VCaP (cell line): ENCODE measurements at regions not wholly inside any gene's neighbourhood (a gene's known extent, or its start where the extent isn't known, plus 50 kb on each side); places are given as distances from the start of the nearest gene placed in this dataset.

Source experiments
- H3K27ac ChIP-seq: fragments of 450-650 bp; 2 replicates; pipeline ENCODE4 v1.5.1; 2017
- TF ChIP-seq, protein P1 (sequence below): fragments of 450-650 bp; conservative IDR thresholded peaks from 2 replicates; pipeline ENCODE4 v1.5.1; 2017; ENCODE audit warnings: mild to moderate bottlenecking, moderate library complexity

DNA sequence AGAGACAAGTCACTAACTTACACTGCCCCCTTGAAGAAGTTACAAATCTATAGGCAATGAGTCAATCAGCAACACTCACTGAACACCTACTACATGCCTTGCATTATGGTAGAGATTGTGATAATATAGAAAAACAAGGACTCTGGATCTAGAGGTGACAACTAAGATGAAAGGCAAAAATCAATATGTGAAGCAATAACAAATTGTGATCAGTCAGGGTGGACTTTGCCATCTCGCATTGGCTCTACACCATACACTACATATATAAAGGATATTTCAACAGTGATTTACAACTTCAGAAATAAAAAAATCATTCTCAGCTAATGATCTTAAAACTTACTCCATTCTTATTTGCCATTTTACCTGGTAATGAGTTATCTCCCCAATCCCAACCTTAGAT is 210.7 kb upstream of the CD96 start:
- H3K27ac ChIP-seq, result no peak overlapping the region
- TF ChIP-seq, protein P1, sequence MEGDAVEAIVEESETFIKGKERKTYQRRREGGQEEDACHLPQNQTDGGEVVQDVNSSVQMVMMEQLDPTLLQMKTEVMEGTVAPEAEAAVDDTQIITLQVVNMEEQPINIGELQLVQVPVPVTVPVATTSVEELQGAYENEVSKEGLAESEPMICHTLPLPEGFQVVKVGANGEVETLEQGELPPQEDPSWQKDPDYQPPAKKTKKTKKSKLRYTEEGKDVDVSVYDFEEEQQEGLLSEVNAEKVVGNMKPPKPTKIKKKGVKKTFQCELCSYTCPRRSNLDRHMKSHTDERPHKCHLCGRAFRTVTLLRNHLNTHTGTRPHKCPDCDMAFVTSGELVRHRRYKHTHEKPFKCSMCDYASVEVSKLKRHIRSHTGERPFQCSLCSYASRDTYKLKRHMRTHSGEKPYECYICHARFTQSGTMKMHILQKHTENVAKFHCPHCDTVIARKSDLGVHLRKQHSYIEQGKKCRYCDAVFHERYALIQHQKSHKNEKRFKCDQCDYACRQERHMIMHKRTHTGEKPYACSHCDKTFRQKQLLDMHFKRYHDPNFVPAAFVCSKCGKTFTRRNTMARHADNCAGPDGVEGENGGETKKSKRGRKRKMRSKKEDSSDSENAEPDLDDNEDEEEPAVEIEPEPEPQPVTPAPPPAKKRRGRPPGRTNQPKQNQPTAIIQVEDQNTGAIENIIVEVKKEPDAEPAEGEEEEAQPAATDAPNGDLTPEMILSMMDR, result no peak

DNA sequence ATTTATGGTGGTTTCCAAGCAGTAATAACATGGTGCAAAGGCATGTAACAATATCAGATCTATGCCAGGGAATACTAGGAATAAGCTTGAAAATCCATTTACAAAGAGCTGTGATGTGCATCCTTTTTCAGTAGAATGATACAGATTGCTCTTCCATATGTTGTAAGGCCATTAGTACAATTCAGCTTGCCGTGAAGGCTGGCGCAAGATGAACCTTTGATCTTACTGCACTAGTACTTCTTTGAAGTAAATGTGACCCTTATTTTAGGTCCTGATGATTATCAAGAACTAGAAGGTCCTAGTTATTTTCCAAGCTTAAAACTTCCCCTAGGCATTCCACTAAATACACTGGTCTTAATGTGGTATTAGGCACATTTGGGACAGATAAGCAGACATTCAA is 210.1 kb upstream of the CD96 start:
- H3K27ac ChIP-seq, result no peak overlapping the region
- TF ChIP-seq, protein P1, result no peak

DNA sequence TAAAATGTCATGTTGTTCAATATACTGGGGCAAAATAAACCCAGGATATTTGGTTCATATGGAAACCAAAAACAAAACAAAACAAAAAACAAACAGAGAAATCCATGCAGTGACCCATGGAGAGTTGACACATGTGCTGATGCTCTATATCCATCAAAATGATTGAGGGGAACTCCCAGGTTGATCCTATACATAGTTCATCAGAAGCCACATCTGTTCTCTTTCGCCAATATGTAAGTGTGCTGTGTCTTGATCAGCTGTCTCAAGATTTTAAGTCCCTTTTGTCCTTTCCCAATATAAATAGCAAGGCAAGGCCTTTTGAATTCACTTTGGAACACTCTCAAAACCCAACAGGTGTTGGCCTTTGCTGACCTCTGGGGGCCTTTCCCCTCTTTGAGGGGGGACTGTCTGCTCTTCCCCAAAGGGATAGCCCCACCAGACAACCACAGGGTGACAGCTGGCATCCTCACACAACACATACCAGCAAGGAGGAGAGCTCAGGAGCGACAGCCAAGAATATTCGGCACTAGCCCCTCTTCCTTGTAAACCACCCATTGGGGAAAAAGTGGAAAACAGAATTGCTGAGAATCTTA is 209.4 kb upstream of the CD96 start:
- TF ChIP-seq, protein P1, result no peak
- no peak overlapping the region for H3K27ac ChIP-seq

DNA sequence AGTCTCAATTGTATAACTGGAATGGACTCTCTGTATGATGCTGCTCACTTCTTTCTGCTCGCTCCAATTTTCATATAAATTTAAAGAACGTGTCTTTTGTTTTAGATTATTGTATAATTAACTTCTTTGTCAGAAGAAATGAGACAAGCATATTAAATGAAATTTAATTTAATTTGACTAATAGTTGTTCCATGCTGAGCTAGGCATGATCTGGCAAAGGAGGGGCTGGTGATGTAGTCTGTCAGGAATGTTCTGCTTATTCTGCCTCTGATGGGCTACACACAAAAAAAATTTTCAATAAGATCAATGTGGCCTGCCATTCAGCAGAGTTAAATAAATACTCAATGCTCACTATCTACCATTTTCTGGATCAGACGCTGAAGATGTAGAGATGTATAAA is 208.4 kb upstream of the CD96 start:
- no peak overlapping the region for H3K27ac ChIP-seq
- TF ChIP-seq, protein P1, result no peak

DNA sequence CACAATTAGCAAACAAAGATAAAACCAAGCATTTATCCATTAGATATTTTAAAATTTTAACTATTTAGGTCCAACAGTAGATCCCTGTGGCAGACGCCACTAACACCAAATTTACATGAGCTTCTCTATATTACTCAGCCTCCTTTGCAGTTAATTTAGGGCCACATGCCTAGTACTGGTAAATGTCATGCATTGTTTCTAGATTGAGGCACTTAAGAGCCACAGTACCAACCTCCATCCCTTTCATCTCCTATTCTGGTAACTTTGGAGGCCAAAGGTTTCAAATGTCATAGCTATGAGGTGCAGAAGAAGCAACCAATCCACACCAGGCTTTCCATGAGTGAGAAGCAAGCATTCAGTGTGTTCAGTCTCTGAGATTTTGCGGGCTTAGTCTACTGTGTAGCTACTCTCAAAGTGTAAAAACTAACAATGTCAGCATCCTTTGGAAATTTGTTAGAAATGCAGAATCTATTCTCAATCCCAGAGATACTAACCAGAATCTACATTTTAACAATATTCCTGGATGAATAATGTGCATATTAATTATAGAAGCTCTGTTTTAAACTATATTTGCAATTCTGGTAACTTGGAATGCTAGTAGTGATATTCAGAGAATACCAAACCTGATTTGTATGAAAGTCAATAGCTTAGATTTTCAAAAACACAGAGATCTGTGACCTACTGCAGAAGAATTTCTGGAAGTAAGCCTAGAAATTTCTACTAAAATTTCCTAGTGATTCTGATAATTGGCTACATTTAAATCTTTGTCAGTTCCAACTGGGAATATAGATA is 206.3 kb upstream of the CD96 start:
- TF ChIP-seq, protein P1, result no peak
- H3K27ac ChIP-seq, result no peak overlapping the region; the same call in 1 of the 2 replicates

DNA sequence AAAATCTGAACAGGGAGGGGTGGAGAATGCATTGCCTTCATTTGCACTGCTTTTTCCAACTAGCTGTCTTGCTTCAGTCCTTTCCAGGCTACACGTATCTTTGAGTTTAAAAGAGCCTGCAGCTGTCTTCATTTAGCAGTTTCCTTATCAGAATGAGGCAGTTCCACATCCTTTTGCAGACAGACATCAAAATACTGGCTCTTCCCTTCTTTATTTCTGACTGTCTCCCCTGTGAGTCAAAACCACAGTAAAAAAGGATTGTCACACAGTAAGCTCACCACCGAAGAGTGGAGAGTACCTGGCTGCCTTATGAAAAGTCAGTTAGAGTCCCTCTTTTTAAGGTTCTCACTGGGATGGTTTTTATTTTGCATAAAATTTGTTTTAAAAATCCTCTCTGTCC is 205.5 kb upstream of the CD96 start:
- H3K27ac ChIP-seq, result peak overlapping the region; percentile 43
- TF ChIP-seq, protein P1, result no peak

DNA sequence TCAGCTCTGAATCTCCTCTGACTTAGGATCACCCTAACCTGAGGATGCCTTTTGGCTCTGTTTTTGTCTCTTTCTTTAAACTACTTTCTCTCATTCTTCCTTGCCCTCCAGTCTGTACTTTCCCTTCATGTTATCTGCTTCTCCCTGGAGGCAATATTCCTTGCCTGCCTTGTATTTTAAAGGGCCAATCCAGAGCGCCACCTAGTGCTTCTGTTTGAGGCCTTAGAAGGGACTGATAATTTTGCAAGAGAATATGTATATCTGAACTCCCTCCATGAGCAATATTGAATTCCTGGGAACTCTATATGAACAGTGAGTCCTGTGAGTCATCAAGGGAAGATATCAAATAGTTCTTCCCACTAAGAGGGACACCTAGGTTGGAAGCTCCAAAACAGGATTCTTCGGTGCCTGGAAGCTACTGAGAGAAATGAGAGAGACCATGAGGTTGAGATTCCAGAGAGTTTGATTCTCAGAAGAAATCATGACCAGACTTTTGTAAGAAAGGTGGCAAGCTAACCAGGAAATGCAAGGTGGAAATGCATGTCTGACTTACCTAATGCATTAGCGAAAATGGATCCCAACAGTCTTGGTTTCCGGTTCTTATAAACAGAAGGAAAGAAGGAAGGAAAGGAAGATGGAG is 203.8 kb upstream of the CD96 start:
- H3K27ac ChIP-seq, result 0 out of 2 replicates have a peak overlapping the region, but pooled peaks have one; percentile 13
- TF ChIP-seq, protein P1, result peak; percentile 88
